CD1c-positive myeloid dendritic cell (primary cell): ENCODE measurements at regions not wholly inside any gene's neighbourhood (a gene's known extent, or its start where the extent isn't known, plus 50 kb on each side); places are given as distances from the start of the nearest gene placed in this dataset.

Source experiments
- DNase-seq: peaks from one replicate; pipeline ENCODE4 v3.0.0-alpha.2; 2016; ENCODE audit errors: extremely low spot score

DNA sequence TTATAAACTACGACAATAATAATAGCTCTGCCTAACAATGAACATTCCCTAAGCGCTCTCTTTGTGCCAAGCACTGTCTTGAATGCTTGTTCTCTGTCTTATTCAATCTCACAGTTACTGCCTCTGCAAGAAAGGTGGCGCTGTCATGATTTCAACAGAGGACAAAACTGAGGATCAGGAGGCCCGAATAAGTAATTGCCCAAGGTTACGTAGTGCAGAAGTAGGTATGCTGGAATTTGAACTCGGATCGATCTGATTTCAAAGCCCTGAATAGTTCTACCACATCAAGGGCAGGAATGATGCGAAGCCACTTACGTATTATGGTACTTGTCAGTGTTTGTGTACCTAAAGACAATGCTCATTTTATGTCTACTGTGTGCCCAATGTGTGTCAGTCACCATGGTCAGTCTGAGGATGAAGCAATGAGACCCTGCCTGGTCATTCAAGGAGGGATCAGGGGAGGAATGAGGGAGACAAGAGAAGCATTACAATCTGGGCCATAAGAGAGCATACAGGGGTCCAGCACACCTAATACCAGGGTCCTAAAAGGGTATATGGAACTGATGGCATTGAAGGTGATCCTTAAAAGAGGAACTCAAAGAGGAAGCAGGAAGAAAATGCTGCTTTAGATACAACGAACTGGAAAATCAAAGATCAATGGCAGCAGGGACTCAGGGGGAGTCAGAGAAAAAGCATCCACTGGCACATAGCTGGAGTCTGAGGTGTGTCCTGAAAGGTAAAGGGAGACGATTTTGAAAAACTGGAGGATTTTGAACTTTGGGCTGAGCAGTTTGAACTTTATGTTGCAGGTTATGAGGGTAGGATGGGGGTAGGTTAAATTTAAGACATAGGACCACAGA is 389.2 kb downstream of the PLPP3 start:
- DNase-seq: no peak

DNA sequence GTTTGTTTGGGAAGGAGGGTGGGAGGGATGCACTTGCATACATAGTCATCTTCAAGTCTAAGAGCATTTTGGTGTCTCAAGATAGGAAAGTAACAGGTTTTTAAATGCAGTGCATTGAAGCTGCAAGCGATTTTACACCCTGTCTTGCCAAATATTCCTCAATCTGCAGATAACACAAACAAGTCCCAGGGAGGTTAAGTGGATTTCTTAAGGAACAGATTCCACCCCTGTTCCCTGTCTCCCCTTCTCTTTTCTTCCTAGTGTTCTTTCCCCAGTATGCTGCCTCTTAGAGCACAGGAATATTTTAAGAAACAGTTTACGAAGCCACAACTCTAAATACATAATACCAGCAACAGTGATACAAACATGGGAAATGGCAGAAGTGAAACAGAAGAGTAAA is 389.9 kb downstream of the PLPP3 start:
- DNase-seq: no peak

DNA sequence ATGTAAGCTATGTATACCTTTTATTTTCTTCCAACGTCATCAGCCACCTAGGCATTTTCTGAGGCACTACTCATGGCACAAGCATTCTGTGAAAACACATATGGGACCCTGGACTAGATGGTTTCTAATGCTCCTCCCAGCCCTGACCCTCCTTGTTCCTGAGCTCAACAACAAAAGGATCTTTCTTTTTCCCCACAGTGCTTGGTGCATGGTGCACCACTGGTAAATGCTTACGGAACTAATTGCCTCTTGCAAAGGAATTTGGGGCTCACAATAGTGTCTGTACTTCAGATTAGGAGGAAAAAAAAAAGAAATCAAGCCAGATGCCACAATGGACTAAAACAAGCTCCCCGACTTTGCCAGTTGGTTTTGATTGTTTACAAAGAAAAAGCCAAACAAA is 390.5 kb downstream of the PLPP3 start:
- DNase-seq: no peak

DNA sequence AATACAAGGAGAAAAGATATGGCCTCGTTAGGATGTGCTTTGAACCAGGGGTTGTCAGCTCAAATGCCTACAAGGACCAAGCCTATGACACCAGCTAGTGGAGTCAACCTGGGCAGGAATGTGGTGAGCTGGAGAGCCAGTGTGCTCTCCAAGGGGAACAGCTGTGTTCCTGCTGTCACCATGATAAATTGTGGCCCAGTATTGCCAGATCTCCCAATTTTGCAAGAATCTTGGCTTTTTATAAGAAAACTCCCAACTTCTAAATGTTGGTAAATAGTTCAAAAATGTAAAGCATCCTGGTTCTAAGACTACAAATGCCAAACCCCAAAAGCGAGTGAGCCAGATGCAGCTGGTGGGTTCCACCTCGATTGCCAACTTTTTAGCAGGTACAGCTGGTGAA is 391.1 kb downstream of the PLPP3 start:
- DNase-seq: no peak

DNA sequence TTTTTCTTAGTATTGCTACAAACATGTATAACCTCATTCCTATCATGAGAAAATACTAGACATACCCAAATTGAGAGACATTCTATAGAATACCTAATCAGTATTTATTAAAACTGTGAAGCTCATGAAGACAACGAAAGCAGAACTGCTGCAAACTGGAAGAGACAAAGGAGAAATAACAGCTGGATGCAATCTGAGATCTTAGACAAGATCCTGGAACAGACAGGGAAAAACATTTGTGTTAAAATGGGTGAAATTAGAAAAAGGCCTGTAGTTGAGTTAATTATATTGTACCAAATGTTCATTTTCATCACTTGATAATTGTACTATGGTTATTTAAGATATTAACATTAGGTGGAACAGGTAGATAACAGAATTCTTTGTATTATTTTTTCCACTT is 392.0 kb downstream of the PLPP3 start:
- no peak for DNase-seq

DNA sequence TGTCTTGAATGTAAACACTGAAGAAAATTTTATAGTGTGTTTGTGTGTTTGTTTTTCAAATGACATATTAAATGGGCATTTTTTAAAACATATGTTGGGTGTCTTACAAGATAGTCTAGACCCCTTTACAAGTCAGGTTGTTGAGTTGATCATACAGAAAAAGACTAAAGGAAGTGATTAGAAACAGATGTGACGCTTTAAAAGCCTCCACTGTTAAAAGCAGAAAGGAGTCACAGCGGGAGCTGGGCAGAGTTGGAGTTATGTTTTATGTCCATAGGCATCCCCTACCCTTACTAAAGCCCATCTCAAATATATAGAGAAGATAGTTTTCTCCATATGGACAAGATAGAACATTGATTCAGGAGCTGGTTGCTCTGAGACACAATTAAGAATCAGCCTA is 393.9 kb downstream of the PLPP3 start:
- DNase-seq: no peak

DNA sequence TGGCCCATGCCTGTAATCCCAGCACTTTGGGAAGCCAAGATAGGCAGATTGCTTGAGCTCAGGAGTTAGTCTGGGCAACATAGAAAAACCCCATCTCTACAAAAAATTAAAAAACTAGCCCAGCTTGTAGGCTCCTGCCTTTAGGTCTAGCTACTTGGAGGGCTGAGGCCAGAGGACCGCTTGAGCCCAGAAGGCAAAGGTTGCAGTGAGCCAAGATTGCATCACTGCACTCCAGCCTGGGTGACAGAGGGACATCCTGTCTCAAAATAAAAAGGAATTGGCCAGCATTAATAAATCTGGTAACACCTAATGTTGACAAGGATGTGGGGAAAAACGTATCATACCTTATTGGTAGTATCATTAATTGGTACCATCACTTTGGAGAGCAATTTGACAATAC is 396.2 kb downstream of the PLPP3 start:
- no peak for DNase-seq

DNA sequence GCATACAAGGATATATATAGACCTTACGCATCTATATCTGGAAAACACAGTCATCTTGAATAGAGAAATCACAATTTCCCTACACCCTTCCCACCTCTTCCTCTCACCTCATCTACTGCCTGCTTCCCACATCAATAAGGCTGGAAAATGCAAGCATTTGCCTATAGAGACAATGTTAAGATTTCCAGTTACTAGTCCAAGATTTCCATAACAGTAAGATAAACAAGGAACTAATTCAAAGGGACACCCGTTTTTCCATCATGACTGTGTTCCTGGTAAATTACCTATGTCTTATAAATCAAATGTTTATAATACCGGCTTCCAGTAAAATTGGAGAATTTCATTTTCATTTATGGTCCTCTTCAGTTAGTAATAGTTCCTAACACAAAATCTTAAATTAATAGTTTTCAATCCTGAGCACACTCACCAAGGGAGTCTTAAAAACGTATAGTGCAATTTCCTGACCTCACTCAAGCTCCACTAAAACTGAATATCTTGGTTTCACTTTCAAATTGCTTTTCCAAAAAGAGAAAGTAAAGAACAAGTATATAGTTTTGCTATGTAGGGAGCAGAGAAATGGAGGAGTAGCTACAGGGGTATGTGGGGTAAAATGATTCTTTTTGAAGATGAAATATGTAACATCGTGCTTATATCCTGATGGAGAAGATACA is 398.7 kb downstream of the PLPP3 start:
- no peak for DNase-seq

DNA sequence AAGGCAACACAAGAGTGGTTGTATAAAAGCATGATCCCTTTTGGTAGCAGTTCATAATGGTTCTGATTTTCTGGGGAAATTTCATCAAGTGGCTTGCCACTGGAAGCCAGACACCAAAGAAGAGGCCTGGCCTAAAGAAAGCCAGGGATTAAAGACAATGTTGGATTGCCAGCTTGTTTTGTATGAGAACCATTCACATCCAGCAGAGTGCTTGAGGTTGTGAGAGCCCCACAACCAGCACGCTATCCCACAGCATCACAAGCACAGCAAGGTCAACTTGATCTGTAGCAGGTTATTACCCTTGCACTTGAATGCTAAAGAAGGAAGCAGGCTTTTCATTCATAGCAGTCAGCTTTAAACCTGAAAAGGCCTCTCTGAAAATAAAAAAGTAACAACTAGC is 399.8 kb downstream of the PLPP3 start:
- no peak for DNase-seq

DNA sequence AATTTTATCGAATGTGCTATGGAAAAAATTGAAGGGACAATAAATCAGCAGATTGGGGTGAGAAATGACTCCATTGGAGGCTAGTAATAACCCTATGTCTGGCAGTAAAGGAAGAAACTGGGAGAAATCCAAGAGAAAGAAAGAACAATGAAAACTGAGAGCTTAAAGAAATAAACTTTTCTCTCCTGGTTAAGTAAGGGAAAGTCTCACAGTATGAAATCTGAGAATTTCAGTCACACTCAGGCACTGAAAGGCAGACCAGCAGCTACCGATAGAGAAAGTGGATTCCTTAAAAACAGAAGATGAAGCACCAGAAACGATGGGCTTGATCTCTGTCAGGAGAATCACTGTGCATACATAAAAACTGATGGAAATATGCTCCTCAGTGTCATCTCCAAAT is 404.2 kb downstream of the PLPP3 start:
- no peak for DNase-seq

DNA sequence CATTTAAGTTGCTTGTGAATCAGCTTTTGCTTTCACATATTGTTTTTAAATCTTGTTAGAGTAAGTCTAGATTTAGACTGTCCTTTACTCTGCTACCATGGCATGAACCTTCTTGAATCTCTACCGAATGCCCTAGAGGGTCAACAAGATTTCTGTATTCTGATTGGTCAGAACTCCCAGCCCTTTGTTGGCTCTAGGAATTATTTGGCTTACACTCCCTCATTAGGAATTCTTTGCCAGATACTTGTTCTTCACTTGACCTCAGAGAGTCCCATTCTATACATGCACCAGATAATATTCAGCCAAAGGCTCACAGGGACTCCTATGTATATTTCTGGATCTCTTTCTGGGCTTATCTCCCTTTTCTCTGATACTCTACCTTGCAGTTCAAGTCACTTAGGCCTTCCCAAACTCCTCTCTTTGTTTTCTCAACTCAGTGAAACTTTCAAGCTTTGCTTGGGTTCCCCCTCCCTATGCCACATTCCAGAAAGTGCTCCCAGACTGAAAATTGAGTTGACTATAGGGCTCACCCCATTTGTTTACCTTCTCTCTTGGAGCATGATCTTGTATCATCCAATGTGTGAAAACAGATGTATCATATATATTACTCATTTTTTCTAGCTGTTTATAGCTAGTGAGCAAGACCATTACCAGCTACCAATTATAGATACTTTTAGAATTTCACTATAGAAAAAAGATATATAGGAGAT is 405.0 kb downstream of the PLPP3 start:
- no peak for DNase-seq

DNA sequence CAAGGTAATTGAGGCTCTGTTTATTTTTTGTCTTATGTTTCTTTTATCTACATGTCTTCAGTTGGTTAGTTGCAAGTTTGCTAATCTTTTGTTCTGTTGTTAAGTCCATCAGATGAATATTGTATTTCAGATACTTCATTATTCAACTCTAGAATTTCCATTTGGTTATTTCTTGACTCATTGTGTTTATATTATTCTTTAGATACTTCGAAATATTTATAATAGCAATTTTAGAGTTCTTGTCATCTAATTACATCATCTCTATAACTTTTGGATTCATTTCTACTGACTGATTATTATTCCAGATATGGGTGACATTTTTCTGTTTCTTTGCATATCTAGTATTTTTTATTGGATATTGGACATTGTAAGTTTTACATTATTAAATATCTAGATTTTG is 405.6 kb downstream of the PLPP3 start:
- no peak for DNase-seq

DNA sequence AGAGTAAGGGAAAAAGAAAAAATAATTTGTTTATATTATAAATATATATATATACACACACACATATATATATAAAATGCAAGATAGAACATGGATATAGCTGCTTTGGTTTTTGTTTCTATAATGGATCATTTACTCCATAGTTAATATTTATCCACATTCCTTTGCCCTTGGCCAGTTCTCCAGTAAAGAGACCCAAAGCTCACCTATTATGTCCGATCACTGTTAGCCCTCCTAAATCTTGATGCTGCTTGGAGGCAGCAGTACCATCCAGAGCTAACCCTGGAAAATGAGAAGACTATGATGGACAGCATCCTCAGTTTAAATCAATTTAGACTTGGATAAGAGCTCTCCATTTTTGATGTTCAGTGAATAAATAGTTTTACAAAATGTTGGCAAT is 407.7 kb downstream of the PLPP3 start:
- no peak for DNase-seq

DNA sequence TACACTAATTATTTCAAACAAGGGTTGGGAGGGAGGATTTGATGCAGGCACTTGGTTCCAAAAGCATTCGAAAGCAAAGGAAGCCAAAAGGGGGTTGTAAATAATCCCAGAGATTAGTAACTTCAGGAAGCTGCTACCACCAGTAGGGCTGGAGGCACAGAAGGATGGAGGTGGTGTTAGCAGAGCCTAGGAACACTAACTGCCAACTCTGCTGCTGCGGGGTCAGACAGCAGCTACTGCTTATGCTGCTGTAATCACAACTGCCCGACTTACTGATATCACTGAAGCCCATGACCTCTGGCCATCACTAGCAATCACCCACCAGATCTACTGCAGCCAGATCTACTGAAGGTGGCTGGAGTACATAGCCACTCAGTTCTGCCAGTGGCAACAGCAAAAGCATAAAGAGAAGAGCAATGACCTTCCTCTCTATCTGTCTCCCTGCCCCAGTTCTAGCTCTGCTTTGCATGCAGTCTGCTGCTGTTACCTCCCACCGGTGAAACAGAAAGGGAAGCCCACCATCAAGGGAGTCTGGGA is 408.5 kb downstream of the PLPP3 start:
- no peak for DNase-seq

DNA sequence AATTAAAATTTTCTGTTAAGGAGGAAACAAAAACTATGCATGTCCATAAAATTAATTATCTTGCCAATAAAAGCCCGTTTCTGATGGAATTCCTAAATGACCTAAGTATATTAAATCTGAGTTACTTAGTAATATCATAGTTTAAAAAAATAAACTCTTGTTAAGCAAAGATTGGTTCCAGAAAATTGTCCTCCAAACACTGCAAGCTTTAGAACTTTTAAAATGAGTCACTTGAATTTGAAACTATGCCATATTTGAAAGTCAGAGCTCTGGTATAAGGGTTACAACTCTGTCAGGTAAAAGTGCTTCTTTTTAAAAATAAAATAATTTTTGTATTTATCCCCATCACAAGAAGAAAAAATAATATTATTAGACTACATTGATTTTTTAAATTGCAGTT is 409.5 kb downstream of the PLPP3 start:
- no peak for DNase-seq

DNA sequence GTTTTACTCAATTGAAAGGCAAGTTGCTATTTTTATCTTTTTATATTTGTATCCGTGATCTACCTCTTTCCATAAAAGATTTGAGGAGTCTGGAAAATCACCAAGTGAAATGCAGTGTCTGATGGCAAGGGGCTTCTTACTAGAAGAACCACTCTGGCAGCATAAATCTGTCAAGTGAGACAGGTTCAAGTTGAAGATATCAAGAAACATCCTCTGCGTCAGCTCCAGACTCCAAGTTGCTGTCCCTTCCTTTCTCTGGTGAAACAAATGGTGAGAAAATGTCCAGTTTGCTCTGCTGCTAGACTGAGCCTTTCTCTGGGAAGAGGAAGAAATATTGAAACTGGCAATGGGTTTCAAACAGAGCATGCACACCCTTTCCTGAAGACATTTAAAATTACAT is 411.2 kb downstream of the PLPP3 start:
- DNase-seq: no peak

DNA sequence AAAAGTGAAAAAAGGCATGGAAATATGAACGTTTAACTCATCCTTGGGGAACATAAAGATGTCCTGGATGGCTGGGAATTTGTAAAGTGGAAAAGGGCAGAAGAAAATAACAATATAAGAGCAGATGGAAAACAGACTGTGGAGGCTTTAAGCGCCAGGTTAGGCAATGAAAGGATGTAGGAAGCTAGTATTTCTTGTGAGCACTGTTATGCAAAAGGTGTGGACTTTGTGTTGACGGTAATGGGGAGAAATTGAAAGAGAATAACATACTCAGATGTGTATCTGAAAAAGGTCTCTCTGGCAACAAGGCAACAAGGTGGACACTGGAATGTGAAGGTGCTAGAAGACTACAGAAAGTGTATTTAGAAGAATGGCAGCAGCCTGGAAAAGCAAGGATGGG is 411.8 kb downstream of the PLPP3 start:
- no peak for DNase-seq

DNA sequence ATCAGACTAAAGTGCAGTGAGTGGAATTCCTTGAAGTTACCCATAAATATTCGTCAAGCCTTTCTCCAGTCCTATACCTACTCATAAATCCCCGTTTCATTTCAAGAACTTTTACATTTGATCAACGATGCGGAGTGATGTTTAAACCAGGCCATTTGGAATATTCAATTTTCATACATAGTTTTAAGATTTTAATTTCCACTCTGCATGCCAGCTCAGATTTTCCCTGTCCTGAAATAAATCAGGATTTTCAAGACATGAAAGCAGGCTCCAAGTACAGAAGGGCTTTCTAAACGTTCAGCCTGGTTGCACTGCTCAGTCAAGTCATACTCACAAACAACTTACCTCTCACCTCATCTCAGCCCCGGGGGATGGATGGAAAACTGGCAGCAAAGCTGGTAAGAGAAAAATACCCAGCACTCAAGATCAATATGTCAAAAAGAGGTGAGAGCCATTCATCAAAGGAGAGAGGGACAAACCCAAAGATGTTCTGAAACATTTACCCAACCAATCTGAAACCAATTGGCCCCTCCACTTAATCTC is 418.5 kb downstream of the PLPP3 start:
- DNase-seq: no peak

DNA sequence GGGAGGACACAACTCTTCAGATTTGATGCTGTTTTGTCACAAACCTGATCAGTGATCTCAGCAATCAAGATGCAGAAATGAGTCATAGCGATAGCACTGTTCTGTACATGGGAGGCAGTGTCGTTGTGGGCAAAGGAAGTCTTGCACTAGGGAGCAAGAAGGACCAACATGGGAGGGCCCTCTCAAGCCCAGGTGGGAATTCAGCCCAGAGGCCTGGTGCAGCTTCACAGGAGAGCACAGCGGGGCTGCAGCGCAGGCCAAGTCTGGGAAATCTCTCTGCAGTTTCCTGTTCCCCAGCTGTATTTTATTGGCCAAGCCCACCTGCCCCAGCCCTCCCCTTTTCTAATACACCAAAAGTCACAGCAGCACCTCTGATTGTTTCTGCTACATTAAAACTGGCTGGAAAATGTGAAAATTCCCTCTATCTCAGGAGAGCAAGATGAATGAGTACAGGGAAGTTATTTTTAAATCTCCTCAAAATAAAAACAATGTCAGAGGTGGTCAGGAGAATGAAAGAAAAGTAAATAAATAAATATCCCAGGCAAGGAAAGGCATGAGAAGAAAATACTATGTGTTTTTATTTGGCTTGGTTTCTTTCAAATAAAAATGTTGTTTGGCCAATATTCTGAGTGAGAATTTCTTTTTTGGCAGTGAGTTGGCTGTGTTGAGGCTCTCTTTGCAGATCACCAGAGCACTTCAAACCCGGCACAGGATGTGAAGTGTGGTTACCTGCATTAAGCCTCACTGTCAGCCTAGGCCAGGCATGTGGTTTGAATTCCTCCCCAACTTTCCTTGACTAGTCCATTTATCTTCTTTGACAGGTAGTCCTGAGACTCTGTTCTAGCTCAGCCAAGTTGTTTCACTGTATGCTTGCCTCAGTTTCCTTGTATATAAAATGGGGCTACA is 422.1 kb downstream of the PLPP3 start:
- no peak for DNase-seq

DNA sequence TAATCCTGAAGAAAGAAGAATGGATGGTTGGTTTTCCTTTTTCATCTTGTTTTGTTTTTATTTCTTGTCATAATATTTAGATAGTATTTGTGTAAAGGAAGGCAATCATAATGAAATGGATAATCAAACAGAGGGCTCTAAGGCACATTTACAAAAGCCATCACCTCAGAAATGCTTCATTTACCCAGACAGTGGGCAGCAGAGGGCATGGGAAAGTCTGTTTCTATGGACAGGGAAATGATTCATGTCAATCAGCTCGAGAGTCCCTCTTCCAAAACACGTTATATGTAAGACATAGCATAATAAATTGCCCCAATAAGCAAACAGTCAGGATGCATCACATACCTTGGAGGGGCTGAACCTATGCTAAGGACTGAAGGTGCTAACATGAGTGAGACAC is 426.1 kb downstream of the PLPP3 start:
- DNase-seq: no peak

DNA sequence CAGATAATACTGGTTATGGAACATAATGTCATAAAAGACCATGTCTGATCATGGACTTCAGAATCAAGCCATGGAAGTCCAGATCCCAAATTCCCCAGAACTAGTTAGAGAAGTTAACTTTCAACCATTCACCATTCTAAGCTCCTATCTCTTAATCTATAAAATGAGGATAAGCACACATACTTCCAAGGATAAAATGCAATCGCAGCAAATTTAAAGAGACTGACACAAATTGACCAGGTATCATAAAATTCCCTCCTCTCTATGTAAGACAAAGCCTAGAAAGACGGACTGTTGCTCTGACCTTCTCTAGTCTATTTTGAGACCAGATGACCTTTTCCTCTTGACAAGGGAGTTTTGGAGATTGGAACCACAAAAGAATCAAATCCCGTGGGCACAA is 426.7 kb downstream of the PLPP3 start:
- DNase-seq: no peak
